HG03439 (cell line): ENCODE measurements at regions not wholly inside any gene's neighbourhood (a gene's known extent, or its start where the extent isn't known, plus 50 kb on each side); places are given as distances from the start of the nearest gene placed in this dataset.
"Not testable (repeated sequence)": the region's sequence is repeated elsewhere in the genome, so short reads cannot be mapped to it uniquely, and the experiment has no call there.

Experiments
- ATAC-seq: cut with Tn5 transposase; IDR thresholded peaks from one replicate; pipeline ENCODE4 v1.9.1; 2021; ENCODE audit warnings: mild to moderate bottlenecking, moderate library complexity; ENCODE audit not compliant: unreplicated experiment

GRCh38 chrX:121407627-121408026, 360.2 kb downstream of the GLUD2 start:
- no peak for ATAC-seq

- not testable (repeated sequence) for ATAC-seq
Measured at GRCh38 chrX:121431514-121431913, 384.1 kb downstream of the GLUD2 start.

- no peak for ATAC-seq
Measured at GRCh38 chrX:121433289-121433688, 385.9 kb downstream of the GLUD2 start.

- not testable (repeated sequence) for ATAC-seq
Measured at GRCh38 chrX:121437666-121438065, 390.3 kb downstream of the GLUD2 start.

GRCh38 chrX:121455890-121456289, 408.5 kb downstream of the GLUD2 start:
- ATAC-seq, result no peak

- no peak for ATAC-seq
Measured at GRCh38 chrX:121456315-121456714, 408.9 kb downstream of the GLUD2 start.

GRCh38 chrX:121457096-121457495, 409.7 kb downstream of the GLUD2 start:
- no peak for ATAC-seq

- no peak for ATAC-seq
Measured at GRCh38 chrX:121479406-121479805, 432.0 kb downstream of the GLUD2 start.

- no peak for ATAC-seq
Measured at GRCh38 chrX:121496966-121497365, 449.6 kb downstream of the GLUD2 start.

- ATAC-seq, result no peak
Measured at GRCh38 chrX:121504153-121504552, 456.7 kb downstream of the GLUD2 start.

GRCh38 chrX:121546317-121546716, 498.9 kb downstream of the GLUD2 start:
- no peak for ATAC-seq

GRCh38 chrX:121558886-121559285, 511.5 kb downstream of the GLUD2 start:
- no peak for ATAC-seq

- no peak for ATAC-seq
Measured at GRCh38 chrX:121562616-121563015, 515.2 kb downstream of the GLUD2 start.

GRCh38 chrX:121569609-121570008, 522.2 kb downstream of the GLUD2 start:
- peak; percentile 81 for ATAC-seq

GRCh38 chrX:121570072-121570841, 522.8 kb downstream of the GLUD2 start:
- no peak for ATAC-seq

GRCh38 chrX:121571333-121571732, 523.9 kb downstream of the GLUD2 start:
- no peak for ATAC-seq

GRCh38 chrX:121574384-121574783, 527.0 kb downstream of the GLUD2 start:
- ATAC-seq, result not testable (repeated sequence)

GRCh38 chrX:121579016-121579760, 531.8 kb downstream of the GLUD2 start:
- no peak for ATAC-seq

- no peak for ATAC-seq
Measured at GRCh38 chrX:121581885-121582284, 534.5 kb downstream of the GLUD2 start.

- no peak for ATAC-seq
Measured at GRCh38 chrX:121585626-121586025, 538.2 kb downstream of the GLUD2 start.

- ATAC-seq, result no peak
Measured at GRCh38 chrX:121592884-121593283, 545.5 kb downstream of the GLUD2 start.

- ATAC-seq, result no peak
Measured at GRCh38 chrX:121598356-121598755, 550.9 kb downstream of the GLUD2 start.
